HG03066 (cell line): ENCODE measurements at regions not wholly inside any gene's neighbourhood (a gene's known extent, or its start where the extent isn't known, plus 50 kb on each side); places are given as distances from the start of the nearest gene placed in this dataset.
A peak's percentile ranks its signal among the peaks of the same experiment; 100 is the strongest.
"Not testable (repeated sequence)": the region's sequence is repeated elsewhere in the genome, so short reads cannot be mapped to it uniquely, and the experiment has no call there.

Source experiments
- ATAC-seq: cut with Tn5 transposase; IDR thresholded peaks from one replicate; pipeline ENCODE4 v1.9.1; 2021; ENCODE audit warnings: low read depth; ENCODE audit not compliant: unreplicated experiment

DNA sequence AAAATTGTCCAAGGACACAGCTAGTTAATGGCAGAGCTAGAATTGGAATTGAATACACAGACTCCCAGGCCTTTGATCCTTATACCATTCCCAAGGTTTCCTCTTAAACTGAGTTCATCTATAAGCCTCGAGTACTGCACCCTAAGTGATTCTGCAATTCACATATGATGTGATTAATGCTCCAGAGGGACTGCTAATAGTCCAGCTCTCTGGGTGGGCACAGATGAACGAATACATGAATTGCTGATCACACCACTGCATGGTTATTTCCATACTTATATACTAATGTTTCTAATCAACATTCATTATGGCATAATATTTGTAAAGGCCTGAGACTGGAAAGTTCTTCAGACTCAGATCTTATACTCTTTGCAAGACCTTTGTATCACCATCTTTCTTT lies 101.8 kb downstream of the NUFIP1 start:
- no peak for ATAC-seq

DNA sequence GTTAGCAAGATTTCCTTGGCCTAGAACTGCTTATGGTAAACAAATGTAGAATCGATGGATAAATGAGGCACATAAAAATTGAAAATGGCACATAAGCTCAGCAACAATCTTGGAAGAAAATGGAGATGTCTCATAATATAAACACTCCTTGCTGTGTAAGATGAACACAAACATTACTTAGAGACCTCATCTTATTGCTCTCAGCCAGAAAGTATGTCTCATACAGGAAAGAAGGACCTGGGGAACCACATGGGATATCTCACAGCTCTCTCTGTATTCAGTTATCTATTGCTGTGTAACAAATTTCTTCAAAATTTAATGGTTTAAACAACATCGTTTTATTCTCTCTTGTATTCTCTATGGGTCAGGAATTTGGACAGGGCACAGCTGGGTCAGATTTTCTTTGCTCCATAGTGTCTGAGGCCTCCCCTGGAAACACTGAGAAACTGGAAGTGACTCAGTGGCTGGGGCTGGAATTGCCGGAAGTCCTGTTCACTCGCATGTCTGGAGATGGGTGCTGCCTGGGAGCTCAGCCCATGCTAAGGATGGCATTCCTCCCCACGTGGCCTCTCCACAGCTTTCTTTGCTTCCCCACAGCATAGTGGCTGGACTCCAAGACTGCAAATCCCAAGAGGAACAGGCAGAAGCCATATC lies 105.1 kb downstream of the NUFIP1 start:
- ATAC-seq, result no peak

DNA sequence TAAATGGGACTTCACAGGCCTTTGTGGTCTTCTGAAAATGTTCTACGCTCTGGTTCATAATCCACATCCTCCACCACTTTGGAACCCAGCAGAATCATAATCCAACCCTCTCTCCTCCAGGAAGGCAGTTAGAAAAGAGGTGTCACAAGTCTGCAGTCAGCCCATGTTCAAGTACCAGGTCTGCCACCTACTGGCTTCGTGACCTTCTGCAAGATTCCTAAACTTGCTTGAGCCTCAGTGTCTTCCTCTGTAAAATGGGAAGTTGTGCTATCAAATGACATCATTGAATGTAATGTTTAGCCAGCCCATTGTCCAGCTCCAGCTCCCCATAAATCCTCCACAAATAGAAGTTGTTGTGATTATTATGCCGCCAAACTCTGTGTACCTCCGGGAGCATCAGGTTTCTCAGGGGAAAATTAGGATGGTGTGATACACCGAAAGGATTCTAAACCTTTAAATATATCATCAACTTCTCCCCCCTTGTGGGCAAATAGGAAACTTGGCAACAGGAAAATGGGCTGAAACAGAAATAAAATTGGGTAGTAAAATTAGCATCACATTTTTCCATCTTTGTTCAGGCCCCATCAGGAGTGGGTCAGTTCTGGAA lies 109.7 kb downstream of the NUFIP1 start:
- ATAC-seq, result no peak

DNA sequence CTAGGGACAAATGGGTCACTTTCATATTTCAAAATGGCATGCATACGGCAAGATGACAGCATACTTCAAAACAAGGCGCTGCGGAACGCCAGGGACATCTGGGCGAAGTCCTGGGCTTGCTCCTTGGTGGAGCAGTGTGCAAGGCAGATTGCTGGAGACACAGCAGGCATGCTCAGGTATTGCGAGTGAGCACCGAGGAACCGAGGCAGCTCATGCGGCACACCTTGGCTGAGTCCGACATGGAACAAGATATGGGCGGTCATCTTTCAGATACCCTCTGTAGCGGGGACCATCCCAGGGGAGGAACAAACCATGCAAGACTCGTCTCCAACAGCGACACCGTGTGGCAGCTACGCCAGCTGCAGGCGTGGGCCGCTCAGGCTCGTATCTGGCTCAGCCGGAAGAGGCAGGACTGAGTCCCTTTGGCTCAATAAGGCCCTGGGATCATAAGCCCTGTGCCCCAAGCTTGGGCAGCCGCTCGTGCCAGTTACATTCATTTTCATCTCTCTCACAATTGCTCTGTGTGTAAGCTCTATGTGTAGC lies 112.4 kb downstream of the NUFIP1 start:
- no peak for ATAC-seq

DNA sequence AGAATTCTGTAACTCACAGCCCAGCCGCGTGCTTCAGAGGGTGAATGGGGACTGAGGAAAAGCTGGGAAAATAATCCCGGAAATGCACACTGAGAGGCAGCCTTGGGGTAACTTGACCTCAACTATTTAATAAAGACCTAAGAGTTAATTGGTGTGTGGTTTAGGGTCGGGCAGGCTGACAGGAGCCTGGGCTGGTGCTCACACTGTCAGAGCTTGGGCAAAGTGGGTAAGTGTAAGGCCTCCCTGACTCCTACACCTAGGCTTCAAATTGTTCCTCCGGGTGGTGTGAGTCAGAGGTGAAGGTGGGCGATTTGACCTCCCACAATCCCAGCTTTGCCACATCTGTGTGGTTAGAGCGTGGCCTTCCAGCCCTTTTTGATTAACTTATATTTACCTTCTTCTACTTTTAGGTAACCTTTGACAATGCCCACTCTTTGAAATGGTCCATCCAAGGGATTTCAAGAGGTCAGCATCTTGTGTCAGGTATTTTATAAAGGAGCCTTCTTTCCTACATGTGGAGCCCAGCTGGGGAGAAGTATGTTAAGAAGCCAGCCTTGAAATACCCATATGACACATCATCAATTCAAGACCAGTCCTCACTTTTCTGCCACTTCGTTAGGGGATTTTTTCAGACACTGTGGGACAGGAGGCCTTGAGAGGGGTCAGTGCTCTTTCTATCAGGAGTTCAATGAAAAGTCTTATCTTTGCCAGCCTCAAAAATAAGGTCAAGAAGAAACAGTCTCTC lies 114.2 kb downstream of the NUFIP1 start:
- ATAC-seq, result no peak

DNA sequence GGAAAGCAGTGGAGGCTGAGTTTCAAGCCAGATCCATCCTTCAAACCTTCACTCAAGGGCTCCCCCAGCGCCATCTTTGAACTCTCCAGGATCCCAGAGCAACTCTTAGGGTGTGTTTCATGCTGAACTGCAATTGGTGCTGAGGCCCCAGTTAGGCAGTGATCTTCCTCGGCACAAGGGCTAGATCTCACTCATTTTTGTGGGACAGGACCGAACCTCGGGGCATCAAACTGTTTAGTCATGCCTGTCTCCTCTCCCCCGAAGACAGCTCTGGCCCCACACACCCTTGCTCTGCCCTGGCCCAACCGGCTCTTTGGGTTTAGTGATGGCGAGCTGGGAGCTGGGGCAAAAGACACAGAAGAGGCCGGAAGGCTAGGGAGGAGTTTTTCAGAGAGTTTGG lies 115.1 kb downstream of the NUFIP1 start:
- no peak for ATAC-seq

DNA sequence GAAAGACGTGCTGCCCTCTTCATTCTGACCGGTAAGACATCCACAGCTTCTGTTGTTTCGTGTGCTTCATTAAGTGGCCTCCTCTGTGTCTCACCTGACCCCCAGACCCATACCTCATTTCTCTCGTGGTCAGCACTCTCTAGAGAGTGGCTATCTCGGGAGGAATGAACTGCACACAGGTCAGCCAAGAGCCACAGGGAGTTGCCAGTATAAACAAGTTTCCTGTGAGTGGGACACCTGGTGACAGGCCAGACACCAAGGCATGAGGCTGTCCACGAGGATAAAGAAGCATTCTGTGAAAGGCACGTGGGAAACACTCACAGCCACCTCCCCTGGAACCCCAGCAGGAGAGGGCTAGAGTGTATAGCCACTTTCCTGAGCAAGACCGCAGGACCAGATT lies 115.8 kb downstream of the NUFIP1 start:
- no peak for ATAC-seq

DNA sequence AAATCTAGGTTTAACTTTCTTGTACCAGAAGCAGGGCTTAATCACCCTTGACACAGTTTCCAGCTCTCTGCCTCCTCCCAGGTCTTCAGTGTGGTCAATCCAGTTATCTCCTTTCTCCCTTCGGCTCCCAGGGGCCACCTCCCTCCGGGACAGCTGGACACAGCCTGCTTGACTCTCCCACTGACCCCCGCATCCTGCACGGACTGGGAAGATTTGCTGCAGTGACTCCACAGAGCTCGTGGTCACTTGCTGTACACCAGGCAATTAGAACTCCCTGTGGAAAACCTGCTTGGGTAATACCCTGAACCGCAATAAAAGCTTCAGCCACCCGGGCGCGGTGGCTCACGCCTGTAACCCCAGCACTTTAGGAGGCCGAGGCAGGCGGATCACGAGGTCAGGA lies 116.5 kb downstream of the NUFIP1 start:
- no peak for ATAC-seq

DNA sequence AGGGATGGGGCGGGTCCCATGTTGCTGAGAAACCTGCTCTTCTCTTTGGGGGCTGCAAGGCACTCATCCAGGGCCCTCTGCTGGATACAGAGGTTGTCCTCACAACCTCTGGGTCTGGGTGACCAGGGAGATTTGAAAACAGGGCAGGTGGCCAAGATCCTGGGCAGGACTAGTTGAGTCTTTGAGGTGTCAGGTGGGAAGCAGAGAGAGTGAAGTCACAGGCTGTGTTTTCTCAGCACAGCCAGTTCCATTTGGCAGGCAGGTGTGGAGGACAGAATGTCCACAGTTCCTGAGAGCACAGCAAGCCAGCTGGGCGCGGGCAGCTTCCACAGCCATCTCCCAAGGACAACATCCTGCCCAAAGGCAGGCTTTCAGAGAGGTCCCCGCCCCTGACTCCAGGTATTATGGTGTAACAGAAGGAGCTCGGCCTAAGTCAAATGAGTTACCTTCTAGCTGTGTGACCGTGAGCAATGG lies 118.8 kb downstream of the NUFIP1 start:
- no peak for ATAC-seq

DNA sequence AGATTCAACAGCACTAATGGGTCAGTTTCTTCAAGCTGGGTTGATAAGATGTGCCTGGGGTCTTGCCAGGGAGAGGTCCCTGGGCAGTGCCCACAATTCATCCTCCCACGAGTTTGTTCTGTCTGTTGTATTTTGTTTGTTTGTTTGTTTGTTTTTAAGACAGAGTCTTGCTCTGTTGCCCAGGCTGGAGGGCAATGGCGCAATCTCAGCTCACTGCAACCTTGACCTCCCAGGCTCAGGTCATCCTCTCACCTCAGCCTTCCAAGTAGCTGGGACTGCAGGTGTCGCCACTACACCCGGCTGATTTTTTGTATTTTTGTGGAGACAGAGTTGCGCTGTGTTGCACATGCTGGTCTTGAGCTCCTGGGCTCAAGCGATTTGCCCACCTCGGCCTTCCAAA lies 120.1 kb downstream of the NUFIP1 start:
- no peak for ATAC-seq

DNA sequence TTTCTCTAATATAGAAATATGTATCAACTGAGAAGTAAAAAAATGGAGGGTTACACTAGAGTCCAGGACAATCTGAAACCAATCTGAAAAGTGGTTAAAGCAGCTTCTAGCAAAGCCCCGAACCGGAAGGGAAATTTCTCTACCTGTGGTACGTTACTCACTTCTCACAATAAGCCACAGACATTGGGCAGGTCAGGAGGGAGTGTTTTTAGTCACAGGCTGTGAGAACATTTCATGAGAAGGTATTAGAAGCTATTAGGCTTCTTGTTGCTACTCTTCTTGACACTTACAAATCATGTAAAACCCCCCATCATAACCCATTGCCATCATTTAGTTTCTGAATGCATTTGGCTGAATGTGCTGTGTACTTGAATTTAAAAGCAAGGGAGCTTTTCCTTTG lies 120.9 kb downstream of the NUFIP1 start:
- ATAC-seq, result peak; percentile 94

DNA sequence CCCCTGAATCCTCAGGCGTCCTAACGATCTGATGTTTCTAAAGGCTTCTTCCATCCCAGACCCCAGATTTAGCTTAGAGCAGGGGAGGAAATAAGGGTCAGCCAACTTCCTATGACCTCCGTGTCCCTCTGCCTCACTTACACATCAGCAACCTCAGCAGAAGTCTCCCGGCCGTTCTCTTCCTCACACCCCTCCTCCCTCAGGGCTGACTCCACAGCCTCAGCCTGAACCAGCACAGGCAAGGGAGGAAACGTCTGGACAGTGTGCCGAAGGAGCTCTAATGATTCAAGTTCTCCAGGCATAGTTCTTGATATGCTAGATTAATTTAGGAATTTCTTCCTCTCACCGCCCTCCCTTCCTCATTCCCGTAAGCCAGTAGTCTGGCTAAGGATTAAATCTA lies 121.4 kb downstream of the NUFIP1 start:
- ATAC-seq, result no peak

DNA sequence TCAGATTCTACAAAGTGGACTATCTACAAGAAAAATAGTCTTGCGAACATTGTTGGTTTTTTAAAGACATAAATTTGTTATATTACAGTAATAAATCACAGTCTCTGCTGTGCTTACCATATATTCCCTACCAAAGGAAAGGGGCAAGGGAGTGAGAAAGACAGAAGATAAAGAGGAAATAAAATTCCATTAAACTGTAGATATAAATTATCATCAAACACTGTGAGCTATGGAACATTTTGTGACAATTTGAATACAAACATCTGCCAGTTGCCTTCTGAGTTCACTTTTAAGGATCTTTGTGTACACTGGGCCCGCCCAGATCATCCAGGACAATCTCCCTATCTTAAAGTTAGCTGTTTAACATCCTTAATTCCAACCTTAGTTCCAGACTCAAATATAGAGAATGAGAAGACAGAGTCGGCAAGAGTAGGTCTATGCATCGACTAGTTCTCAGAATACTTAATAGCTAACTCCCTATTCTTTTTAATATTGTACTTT lies 122.8 kb downstream of the NUFIP1 start:
- no peak for ATAC-seq

DNA sequence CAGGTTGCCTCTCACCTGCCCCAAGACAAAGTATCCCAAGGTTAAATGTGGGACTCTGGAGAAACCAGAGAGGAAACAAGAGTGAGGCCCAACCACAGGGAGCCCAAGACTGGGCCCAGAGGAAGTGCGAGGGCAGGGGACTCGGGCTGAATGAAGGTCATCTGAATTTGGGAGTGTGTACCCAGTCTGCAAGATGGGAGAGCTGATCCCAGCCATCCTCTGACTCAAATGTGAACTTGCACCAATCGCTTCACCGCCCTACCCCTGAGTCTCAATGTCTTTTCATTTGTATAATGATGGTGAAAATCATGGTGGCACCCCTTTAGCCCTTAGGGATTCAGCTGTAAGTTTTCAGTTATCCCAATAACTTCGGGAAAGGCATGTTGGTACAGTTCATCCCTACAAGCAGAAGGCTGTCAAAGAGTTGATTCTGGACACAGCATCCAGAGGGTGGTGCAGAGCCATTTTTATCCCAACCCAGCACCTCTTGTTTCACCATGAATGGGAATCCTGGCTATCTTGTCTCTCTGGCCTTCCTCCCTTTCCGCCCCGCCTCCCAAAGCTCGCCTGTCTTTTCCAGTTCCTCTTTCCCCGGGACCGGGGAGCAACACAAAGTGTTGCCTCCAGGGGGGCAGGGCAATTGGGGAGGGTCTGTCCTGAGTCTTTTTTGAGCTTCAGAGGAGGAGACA lies 123.4 kb downstream of the NUFIP1 start:
- ATAC-seq, result no peak

DNA sequence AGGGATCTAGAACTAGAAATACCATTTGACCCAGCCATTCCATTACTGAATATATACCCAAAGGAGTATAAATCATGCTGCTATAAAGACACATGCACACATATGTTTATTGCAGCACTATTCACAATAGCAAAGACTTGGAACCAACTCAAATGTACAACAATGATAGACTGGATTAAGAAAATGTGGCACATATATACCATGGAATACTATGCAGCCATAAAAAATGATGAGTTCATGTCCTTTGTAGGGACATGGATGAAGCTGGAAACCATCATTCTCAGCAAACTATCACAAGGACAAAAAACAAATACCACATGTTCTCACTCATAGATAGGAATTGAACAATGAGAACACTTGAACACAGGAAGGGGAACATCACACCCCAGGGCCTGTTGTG lies 125.6 kb downstream of the NUFIP1 start:
- ATAC-seq, result not testable (repeated sequence)

DNA sequence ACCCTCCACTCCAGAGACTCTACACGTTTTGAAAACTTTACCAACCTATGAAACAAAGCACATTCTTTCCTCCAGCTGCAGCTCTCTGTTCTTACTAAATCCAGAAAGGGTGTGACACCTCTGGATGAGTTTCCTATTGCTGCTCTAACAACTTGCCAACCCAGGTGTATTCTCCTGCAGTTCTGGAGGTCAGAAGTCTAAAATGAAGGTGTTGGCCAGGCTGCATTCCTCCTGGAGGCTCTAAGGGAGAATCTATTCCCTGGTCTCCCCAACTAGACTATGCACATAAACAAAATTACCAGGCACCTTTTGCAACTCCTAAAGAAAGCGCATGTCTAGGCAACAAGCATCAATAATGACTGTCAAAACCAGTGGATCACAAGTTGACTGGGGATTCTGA lies 128.8 kb downstream of the NUFIP1 start:
- no peak for ATAC-seq

DNA sequence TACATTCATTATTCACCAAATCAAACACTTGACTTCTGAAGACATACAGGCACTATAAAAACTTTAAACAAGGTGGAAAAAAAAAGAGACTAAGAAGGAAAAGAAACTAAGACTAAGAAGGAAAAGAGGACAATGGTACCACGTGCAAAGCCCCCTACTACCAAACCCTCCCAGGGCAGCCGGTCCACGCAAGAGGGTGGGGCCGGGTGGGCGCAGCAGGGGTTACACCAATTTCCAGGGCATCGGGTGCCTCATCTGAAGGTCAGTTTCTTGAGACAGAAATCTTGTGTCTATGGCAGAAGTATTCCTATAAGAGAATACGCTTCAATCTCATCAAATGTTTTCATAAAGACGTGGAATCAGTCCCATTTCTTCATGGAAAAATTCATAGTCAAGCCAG lies 131.5 kb downstream of the NUFIP1 start:
- ATAC-seq, result no peak

DNA sequence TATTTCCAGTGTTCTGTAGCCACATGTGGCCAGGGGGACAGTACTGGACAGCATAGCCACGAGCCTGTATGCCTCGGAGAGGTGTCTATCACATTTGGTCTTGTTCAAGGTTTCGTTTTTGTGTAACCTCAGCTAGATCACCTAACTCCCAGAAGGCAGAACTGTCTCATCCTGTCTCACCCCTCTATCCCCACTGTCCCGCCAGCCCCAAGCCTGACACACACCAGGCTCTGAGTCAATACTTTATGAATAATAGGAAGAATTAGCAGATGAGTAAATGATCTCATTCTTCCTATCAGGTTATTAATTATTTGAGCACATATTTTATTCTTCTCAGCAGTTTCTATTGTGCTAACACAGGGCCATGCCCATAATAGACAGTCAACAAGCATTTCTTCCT lies 132.2 kb downstream of the NUFIP1 start:
- ATAC-seq, result no peak

DNA sequence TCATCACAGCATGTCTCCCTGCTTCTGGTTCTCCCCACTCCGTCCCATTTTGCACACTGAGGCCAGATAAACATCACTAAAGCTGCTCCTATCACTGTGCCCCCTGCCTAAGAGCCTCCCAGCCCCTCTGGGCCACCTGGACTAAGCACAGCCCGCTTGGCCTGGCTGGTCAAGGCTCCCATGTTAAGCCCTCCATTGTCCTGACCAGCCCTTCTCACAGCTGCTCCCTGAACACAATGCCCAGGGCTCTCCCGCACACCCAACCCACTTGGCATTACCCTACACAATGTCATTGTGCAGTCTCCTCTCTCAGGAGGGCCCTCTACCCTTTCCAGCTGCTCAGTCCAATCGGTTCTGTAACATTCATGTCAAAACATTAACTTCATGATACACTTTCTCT lies 133.4 kb downstream of the NUFIP1 start:
- no peak for ATAC-seq

DNA sequence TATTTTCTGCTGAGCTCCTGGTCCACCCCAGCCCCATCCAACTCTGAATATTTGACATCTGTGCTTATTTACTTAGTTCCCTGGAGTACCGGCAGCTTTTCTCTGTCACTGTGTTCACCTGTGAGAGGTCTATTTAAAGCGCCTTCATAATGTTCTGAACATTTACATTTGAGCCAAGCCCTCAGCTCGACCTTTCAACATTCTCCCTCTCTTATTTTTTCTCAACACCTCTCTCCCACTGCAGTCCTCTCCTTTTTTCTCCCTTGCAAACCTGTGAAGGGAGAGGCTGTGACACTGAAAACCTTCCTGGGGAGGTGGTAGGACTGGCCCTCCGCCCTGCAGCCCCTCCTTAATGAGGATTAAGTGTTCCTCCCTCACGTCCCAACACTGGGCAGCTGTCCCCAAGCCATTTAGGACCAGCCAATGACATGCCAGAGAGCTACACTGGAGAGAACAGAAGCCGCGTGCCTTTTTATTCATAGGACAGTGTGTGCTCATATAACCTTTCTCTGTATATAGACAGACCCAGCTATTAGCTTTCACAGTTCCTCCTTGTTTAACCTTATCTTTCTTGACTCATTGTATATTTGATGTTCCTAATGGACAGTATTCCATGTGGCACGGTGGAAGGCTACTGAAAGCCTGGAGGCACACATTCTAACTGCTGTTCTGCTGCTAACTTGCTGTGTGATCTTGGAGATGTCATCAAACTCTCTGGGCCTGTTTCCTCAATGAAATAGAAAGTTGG lies 134.8 kb downstream of the NUFIP1 start:
- no peak for ATAC-seq
